ENCODE measurements at regions not wholly inside any gene's neighbourhood (a gene's known extent, or its start where the extent isn't known, plus 50 kb on each side); places are given as distances from the start of the nearest gene placed in this dataset.
"Not testable (repeated sequence)": the region's sequence is repeated elsewhere in the genome, so short reads cannot be mapped to it uniquely, and the experiment has no call there.

DNA sequence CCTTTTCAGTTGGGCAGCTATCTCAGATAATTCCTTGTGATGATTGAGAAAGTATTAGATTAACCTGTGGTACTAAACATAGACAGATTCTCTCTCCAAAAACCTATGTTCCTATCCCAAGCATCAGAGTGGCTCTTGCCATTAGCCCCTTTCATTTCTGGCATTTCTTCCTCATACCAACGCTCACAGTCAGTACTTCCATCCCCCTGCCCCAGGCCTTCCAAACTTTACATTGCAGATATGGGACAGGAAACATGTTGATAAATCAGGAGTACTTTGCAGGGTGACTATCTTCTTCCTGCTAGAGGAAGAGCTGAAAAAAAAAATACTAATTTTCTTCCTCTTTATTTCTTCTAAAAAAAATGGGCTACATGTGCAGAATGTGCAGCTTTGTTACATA lies 442.6 kb upstream of the RGMB start:
- no peak overlapping the region for H3K27ac Mint-ChIP-seq (ENCODE audit: unreplicated experiment)
- peaks cover 3% of the 10 kb centered on the region for H3K36me3 Mint-ChIP-seq (ENCODE audit: unreplicated experiment)
- DNase-seq (ENCODE audit: extremely low spot score, unreplicated experiment) = no peak
- H3K4me1 Mint-ChIP-seq (ENCODE audit: unreplicated experiment) = no peaks in the 10 kb centered on the region
- TF ChIP-seq, protein P1, sequence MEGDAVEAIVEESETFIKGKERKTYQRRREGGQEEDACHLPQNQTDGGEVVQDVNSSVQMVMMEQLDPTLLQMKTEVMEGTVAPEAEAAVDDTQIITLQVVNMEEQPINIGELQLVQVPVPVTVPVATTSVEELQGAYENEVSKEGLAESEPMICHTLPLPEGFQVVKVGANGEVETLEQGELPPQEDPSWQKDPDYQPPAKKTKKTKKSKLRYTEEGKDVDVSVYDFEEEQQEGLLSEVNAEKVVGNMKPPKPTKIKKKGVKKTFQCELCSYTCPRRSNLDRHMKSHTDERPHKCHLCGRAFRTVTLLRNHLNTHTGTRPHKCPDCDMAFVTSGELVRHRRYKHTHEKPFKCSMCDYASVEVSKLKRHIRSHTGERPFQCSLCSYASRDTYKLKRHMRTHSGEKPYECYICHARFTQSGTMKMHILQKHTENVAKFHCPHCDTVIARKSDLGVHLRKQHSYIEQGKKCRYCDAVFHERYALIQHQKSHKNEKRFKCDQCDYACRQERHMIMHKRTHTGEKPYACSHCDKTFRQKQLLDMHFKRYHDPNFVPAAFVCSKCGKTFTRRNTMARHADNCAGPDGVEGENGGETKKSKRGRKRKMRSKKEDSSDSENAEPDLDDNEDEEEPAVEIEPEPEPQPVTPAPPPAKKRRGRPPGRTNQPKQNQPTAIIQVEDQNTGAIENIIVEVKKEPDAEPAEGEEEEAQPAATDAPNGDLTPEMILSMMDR (IDR thresholded peaks at IDR 0.05) = no peak
- H3K4me3 Mint-ChIP-seq (ENCODE audit: unreplicated experiment) = no peak overlapping the region
- no peaks in the 10 kb centered on the region for H3K27me3 Mint-ChIP-seq (ENCODE audit: unreplicated experiment)
- peaks cover 17% of the 10 kb centered on the region for H3K9me3 Mint-ChIP-seq (ENCODE audit: unreplicated experiment)

DNA sequence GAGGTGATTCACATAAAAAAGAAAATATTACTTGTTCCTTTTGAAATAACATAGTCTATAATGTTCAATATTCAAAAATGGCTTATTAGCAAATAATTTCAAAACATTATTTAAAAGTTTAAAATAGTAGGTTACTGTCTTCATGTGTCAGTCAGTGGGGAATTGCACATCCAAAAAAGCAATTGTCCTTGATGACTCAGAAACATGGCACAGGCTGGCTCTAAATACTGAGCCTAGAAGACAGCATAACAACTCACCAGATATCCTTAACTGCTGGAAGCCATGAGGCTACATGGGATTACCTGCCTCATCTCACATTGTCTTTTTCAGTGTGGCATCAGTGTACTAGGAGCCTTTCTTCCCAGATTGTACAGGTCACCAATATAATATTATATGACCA lies 439.5 kb upstream of the RGMB start:
- no peaks in the 10 kb centered on the region for H3K4me1 Mint-ChIP-seq (ENCODE audit: unreplicated experiment)
- no peak for DNase-seq (ENCODE audit: extremely low spot score, unreplicated experiment)
- peaks cover 10% of the 10 kb centered on the region for H3K9me3 Mint-ChIP-seq (ENCODE audit: unreplicated experiment)

DNA sequence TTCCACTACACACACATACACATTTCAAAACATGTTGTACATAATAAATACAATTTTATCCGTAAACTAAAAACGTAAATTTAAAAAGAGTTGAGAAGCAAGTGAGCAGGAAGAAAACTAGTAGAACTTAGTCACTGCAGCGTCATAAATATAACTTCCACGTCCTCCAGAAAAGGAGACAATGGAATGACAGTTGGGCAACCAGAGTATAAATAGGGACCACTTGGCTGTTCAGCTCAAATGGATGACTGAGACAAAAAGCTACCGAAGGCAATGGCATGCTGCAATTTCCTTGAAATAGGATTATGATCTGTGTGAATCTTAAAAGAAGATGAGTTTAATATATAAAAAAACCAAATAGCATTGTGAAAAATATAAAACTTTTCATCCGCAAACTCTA lies 438.5 kb upstream of the RGMB start:
- DNase-seq (ENCODE audit: extremely low spot score, unreplicated experiment) = no peak
- H3K27ac Mint-ChIP-seq (ENCODE audit: unreplicated experiment) = no peak overlapping the region
- no peaks in the 10 kb centered on the region for H3K4me1 Mint-ChIP-seq (ENCODE audit: unreplicated experiment)
- peaks cover 10% of the 10 kb centered on the region for H3K9me3 Mint-ChIP-seq (ENCODE audit: unreplicated experiment)
- TF ChIP-seq, protein P1 (IDR thresholded peaks at IDR 0.05) = no peak
- no peaks in the 10 kb centered on the region for H3K27me3 Mint-ChIP-seq (ENCODE audit: unreplicated experiment)
- H3K36me3 Mint-ChIP-seq (ENCODE audit: unreplicated experiment) = peaks cover 3% of the 10 kb centered on the region
- no peak overlapping the region for H3K4me3 Mint-ChIP-seq (ENCODE audit: unreplicated experiment)

More for the DNA sequence above, 439.5 kb upstream of the RGMB start:
- H3K27ac Mint-ChIP-seq (ENCODE audit: unreplicated experiment) = no peak overlapping the region
- peaks cover 3% of the 10 kb centered on the region for H3K36me3 Mint-ChIP-seq (ENCODE audit: unreplicated experiment)
- H3K27me3 Mint-ChIP-seq (ENCODE audit: unreplicated experiment) = no peaks in the 10 kb centered on the region
- TF ChIP-seq, protein P1 (IDR thresholded peaks at IDR 0.05) = no peak
- no peak overlapping the region for H3K4me3 Mint-ChIP-seq (ENCODE audit: unreplicated experiment)

DNA sequence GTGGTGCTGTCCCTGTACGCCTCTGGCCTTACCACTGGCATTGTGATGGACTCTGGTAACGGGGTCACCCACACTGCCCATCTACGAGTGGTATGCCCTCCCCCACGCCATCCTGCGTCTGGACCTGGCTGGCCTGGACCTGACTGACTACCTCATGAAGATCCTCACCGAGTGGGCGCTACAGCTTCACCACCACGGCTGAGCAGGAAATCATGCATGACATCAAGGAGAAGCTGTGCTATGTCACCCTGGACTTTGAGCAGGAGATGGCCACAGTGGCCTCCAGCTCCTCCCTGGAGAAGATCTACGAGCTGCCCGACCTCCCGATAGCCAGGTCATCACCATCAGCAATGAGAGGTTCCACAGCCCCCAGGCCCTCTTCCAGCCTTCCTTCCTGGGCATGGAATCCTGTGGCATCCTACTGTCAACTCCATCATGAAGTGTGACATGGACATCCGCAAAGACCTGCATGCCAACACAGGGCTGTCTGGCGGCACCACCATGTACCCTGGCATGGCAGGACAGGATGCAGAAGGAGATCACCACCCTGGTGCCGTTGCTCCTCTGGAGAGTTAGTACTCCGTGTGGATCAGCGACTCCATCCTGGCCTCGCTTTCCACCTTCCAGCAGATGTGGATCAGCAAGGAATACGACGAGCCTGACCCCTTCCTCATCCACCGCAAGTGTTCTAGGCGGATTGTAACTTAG lies 434.2 kb upstream of the RGMB start:
- Mint-ChIP-seq H3K36me3 (ENCODE audit: unreplicated experiment) (no peaks in the 10 kb centered on the region), H3K27me3 (ENCODE audit: unreplicated experiment) (no peaks in the 10 kb centered on the region), H3K27ac (ENCODE audit: unreplicated experiment) (no peak overlapping the region), H3K9me3 (ENCODE audit: unreplicated experiment) (peaks cover 4% of the 10 kb centered on the region), H3K4me3 (ENCODE audit: unreplicated experiment) (no peak overlapping the region), H3K4me1 (ENCODE audit: unreplicated experiment) (peaks cover 10% of the 10 kb centered on the region)
- TF ChIP-seq, protein P1 (IDR thresholded peaks at IDR 0.05) = no peak
- no peak for DNase-seq (ENCODE audit: extremely low spot score, unreplicated experiment)

DNA sequence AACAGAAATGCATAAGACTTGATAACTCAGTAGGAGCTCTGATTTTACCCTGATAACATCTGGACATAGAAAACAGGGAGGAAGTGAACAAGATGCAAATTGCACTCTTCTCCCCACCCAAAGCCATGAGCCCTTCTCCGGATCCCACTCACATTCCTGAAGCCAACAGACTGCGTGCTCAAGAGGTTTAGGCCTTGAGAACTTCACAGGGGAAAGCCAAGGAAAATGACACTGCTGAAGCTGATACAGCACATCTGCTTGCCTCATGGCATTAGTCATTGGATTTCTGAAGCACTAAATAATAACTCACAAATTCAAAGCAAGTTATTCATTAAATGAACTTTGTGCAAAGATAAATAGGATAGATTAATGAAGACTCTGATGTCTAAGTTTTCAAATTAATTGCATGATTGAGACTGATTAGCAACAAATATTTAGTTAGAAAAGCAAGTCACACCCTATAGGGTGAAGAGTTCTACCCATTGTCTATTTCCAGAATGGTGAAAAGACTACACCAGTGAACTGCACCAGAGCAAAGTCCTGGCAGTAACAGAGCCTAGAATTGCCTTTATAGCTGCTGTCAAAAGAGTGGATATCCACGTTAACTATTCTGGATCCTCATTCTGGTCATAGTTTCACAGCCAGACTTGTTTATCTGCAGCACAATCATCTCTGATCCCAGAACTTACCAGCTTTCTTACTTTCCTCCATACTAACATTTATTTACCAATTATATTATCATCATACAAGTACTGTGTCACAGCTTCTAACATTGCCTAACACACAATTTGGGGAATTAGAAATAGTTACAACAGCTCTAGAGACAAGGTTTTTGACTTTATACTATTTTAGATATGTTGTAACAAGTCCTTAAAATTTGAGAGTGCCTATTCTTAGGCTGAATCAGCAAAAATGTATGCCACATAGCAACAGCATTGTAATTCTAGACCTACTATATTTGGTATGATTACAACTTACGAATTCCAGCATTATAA lies 432.1 kb upstream of the RGMB start:
- Mint-ChIP-seq H3K4me3 (ENCODE audit: unreplicated experiment) (no peak overlapping the region), H3K27me3 (ENCODE audit: unreplicated experiment) (no peaks in the 10 kb centered on the region), H3K27ac (ENCODE audit: unreplicated experiment) (peak overlapping the region; percentile 5), H3K36me3 (ENCODE audit: unreplicated experiment) (peaks cover 2% of the 10 kb centered on the region), H3K9me3 (ENCODE audit: unreplicated experiment) (peaks cover 12% of the 10 kb centered on the region), H3K4me1 (ENCODE audit: unreplicated experiment) (peaks cover 10% of the 10 kb centered on the region)
- no peak for DNase-seq (ENCODE audit: extremely low spot score, unreplicated experiment)
- TF ChIP-seq, protein P1 (IDR thresholded peaks at IDR 0.05) = no peak

DNA sequence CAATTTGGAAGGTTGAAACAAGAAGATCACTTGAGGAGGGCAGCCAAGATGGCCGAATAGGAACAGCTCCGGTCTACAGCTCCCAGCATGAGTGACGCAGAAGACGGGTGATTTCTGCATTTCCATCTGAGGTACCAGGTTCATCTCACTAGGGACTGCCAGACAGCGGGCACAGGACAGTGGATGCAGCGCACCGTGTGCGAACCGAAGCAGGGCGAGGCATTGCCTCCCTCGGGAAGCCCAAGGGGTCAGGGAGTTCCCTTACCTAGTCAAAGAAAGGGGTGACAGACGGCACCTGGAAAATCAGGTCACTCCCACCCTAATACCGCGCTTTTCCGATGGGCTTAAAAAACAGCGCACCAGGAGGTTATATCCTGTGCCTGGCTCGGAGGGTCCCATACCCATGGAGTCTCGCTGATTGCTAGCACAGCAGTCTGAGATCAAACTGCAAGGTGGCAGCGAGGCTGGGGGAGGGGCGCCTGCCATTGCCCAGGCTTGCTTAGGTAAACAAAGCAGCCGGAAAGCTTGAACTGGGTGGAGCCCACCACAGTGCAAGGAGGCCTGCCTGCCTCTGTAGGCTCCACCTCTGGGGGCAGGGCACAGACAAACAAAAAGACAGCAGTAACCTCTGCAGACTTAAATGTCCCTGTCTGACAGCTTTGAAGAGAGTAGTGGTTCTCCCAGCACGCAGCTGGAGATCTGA lies 430.4 kb upstream of the RGMB start:
- DNase-seq (ENCODE audit: extremely low spot score, unreplicated experiment); H3K27me3 Mint-ChIP-seq (ENCODE audit: unreplicated experiment); H3K27ac Mint-ChIP-seq (ENCODE audit: unreplicated experiment); H3K4me1 Mint-ChIP-seq (ENCODE audit: unreplicated experiment); H3K4me3 Mint-ChIP-seq (ENCODE audit: unreplicated experiment); H3K36me3 Mint-ChIP-seq (ENCODE audit: unreplicated experiment): not testable (repeated sequence)
- H3K9me3 Mint-ChIP-seq (ENCODE audit: unreplicated experiment) = peaks cover 12% of the 10 kb centered on the region

Measured in osteocyte (in vitro differentiated cells).